B cell (primary cell): ENCODE measurements at regions not wholly inside any gene's neighbourhood (a gene's known extent, or its start where the extent isn't known, plus 50 kb on each side); places are given as distances from the start of the nearest gene placed in this dataset.

ENCODE experiments used
- ATAC-seq: fragments of 200-7000 bp; cut with Tn5 transposase; one replicate; pipeline ENCODE4 v1.10.0; 2021; ENCODE audit warnings: low read depth, mild to moderate bottlenecking, moderate number of reproducible peaks, moderate library complexity
- CTCF ChIA-PET: fragments of 350-600 bp; sonication (Branson Sonifier 250); formaldehyde crosslinking; loops from one replicate; lab custom pipeline; 2021; ENCODE audit warnings: antibody characterized with exemption, inconsistent platforms; lab: Charles Lee
- POLR2A ChIA-PET: fragments of 350-600 bp; sonication (Branson Sonifier 250); formaldehyde crosslinking; loops from one replicate; lab custom pipeline; 2021; ENCODE audit warnings: antibody characterized with exemption; lab: Charles Lee
- DNase-seq: peaks from one replicate; pipeline ENCODE4 v3.0.0; 2013
- H2AFZ ChIP-seq: 2 replicates; pipeline ENCODE4 v1.6.1; 2012; ENCODE audit warnings: mild to moderate bottlenecking, low read depth, low read length; ENCODE audit not compliant: insufficient read depth, poor library complexity, severe bottlenecking
- H3K27ac ChIP-seq, 2 donors: 1 replicate in 1 of 2; 2 replicates in 1 of 2; pipeline ENCODE4 v1.5.1; 2012 to 2013; ENCODE audit warnings: low read length in 2 of 2, mild to moderate bottlenecking in 2 of 2, moderate library complexity in 1 of 2
- H3K27me3 ChIP-seq, 4 experiments: fragments of 200-600 bp in 1 of 4; sonication (generic) in 1 of 4; replicated peaks in 1 of 4; 1 replicate in 2 of 4; 2 replicates in 2 of 4; pipeline versions ENCODE4 v1.6.1 to v1.7.0; 2013 to 2016; ENCODE audit warnings: low read length in 3 of 4, mild to moderate bottlenecking in 2 of 4, mixed read lengths in 1 of 4, moderate library complexity in 1 of 4; ENCODE audit not compliant: insufficient read depth in 4 of 4, control insufficient read depth in 3 of 4; ENCODE audit errors: control extremely low read depth in 1 of 4
- H3K36me3 ChIP-seq, 2 experiments: replicated peaks in 1 of 2; 1 replicate in 1 of 2; 2 replicates in 1 of 2; pipeline versions ENCODE4 v1.6.1 to v1.7.1; 2013; ENCODE audit warnings: low read length in 1 of 2; ENCODE audit not compliant: insufficient read depth in 2 of 2, control insufficient read depth in 1 of 2; ENCODE audit errors: control extremely low read depth in 1 of 2, extremely low read depth in 1 of 2
- H3K4me1 ChIP-seq, 2 donors: fragments of 200-600 bp in 1 of 2; sonication (generic) in 1 of 2; 1 replicate in 1 of 2; 2 replicates in 1 of 2; pipeline versions ENCODE4 v1.5.1 to v1.6.1; 2013 to 2017; ENCODE audit warnings: low read length in 2 of 2; ENCODE audit not compliant: control insufficient read depth in 2 of 2, insufficient read depth in 2 of 2
- H3K4me2 ChIP-seq: replicated peaks from 2 replicates; pipeline ENCODE3; 2012; ENCODE audit warnings: mild to moderate bottlenecking, low read depth, low read length; ENCODE audit not compliant: poor library complexity, severe bottlenecking
- H3K4me3 ChIP-seq, 5 experiments: fragments of 200-600 bp in 1 of 5; sonication (generic) in 1 of 5; 1 replicate in 3 of 5; 2 replicates in 2 of 5; pipeline versions ENCODE4 v1.5.1 to v1.7.0; 2011 to 2016; ENCODE audit warnings: low read length in 4 of 5, mild to moderate bottlenecking in 4 of 5, low read depth in 2 of 5, control low read depth in 1 of 5, moderate library complexity in 1 of 5; ENCODE audit not compliant: insufficient read depth in 1 of 5; ENCODE audit errors: control extremely low read depth in 1 of 5, extremely low read depth in 1 of 5
- H3K79me2 ChIP-seq: fragments of 200-600 bp; sonication (generic); one replicate; pipeline ENCODE4 v1.6.0; 2016; ENCODE audit warnings: low read length; ENCODE audit not compliant: control insufficient read depth, insufficient read depth
- H3K9ac ChIP-seq: fragments of 200-600 bp; sonication (generic); 2 replicates; pipeline ENCODE4 v1.6.1; 2017; ENCODE audit warnings: mild to moderate bottlenecking, low read length, moderate library complexity
- H3K9me3 ChIP-seq, 3 donors: one replicate each; pipeline versions ENCODE4 v1.6.1 to v1.7.1; 2013; ENCODE audit warnings: low read length in 2 of 3; ENCODE audit not compliant: control insufficient read depth in 2 of 3, insufficient read depth in 1 of 3; ENCODE audit errors: control extremely low read depth in 1 of 3
- H4K20me1 ChIP-seq: 2 replicates; pipeline ENCODE4 v1.6.0; 2012; ENCODE audit warnings: mild to moderate bottlenecking, low read length; ENCODE audit not compliant: insufficient read depth, control insufficient read depth, poor library complexity, severe bottlenecking
- H3K27ac Mint-ChIP-seq: one replicate; pipeline ENCODE4 v1.8.0; 2021; ENCODE audit warnings: mixed read lengths
- H3K27me3 Mint-ChIP-seq: one replicate; pipeline ENCODE4 v1.8.0; 2021; ENCODE audit warnings: mixed read lengths
- H3K4me1 Mint-ChIP-seq: one replicate; pipeline ENCODE4 v1.8.0; 2021; ENCODE audit warnings: mixed read lengths
- H3K4me3 Mint-ChIP-seq: one replicate; pipeline ENCODE4 v1.8.0; 2021; ENCODE audit warnings: mixed read lengths
- H3K9me3 Mint-ChIP-seq: one replicate; pipeline ENCODE4 v1.8.0; 2022; ENCODE audit warnings: mixed read lengths; ENCODE audit not compliant: insufficient read depth
- CTCF ChIP-seq: fragments of 200-600 bp; IDR thresholded peaks from one replicate; pipeline ENCODE4 v1.8.0; 2022; ENCODE audit warnings: antibody characterized with exemption, mild to moderate bottlenecking
- EZH2 ChIP-seq: IDR thresholded peaks from 2 replicates; pipeline ENCODE4 v1.6.1; 2012; ENCODE audit warnings: borderline replicate concordance, low read depth, mild to moderate bottlenecking, moderate library complexity, low read length; ENCODE audit not compliant: insufficient read depth, poor library complexity, severe bottlenecking
- WGBS: methylation state at CpG from one replicate; pipeline ENCODE4 v1.1.5; 2013; ENCODE audit warnings: missing lambda C conversion rate; ENCODE audit not compliant: insufficient coverage; 5-methylcytosine and 5-hydroxymethylcytosine counted together
- intact Hi-C: fragments of 100-400 bp; cut with micrococcal nuclease; formaldehyde crosslinking; loops from one replicate; pipeline ENCODE4 v1.10.0; 2022

GRCh38 chr14:97277711-97278110 is 480.5 kb downstream of the VRK1 start:
- H3K9me3 Mint-ChIP-seq, result peaks cover 2% of the 10 kb centered on the region
- H3K36me3 ChIP-seq, result no peaks in the 10 kb centered on the region
- WGBS, result 67% methylated on average over 7 of the region's 9 CpGs
- peaks cover 0 to 6% (median 2%) of the 10 kb centered on the region in 4 experiments for H3K27me3 ChIP-seq
- no peak overlapping the region for H2AFZ ChIP-seq
- ATAC-seq (no peak), DNase-seq (no peak)
- intact Hi-C loops, result no loop called here
- no peak overlapping the region for H3K4me2 ChIP-seq
- H3K79me2 ChIP-seq, result no peaks in the 10 kb centered on the region
- peaks cover 9% of the 10 kb centered on the region for H3K27me3 Mint-ChIP-seq
- H3K27ac Mint-ChIP-seq, result no peak overlapping the region
- H3K4me3 ChIP-seq, result no peak overlapping the region
- H3K27ac ChIP-seq, result no peak overlapping the region
- ChIA-PET POLR2A (no interaction called here), CTCF (no interaction called here)
- TF ChIP-seq CTCF (no peak), EZH2 (no peak)
- H3K4me1 Mint-ChIP-seq, result no peaks in the 10 kb centered on the region
- no peaks in the 10 kb centered on the region for H3K9me3 ChIP-seq
- no peaks in the 10 kb centered on the region for H3K4me1 ChIP-seq
- no peak overlapping the region for H3K9ac ChIP-seq
- no peak overlapping the region for H3K4me3 Mint-ChIP-seq
- H4K20me1 ChIP-seq, result no peaks in the 10 kb centered on the region

- Mint-ChIP-seq H3K9me3 (peaks cover 2% of the 10 kb centered on the region), H3K27ac (no peak overlapping the region), H3K27me3 (peaks cover 9% of the 10 kb centered on the region), H3K4me3 (no peak overlapping the region), H3K4me1 (no peaks in the 10 kb centered on the region)
- Histone ChIP-seq H3K4me1 (no peaks in the 10 kb centered on the region), H3K27ac (no peak overlapping the region), H3K4me3 (no peak overlapping the region), H4K20me1 (no peaks in the 10 kb centered on the region), H3K79me2 (no peaks in the 10 kb centered on the region), H3K27me3 (peaks cover 0 to 6% (median 0%) of the 10 kb centered on the region in 4 experiments), H3K4me2 (no peak overlapping the region), H3K9ac (no peak overlapping the region), H2AFZ (no peak overlapping the region), H3K36me3 (no peaks in the 10 kb centered on the region), H3K9me3 (no peaks in the 10 kb centered on the region)
- ChIA-PET POLR2A (no interaction called here), CTCF (no interaction called here)
- WGBS, result 89% methylated on average over 7 of the region's 10 CpGs
- ATAC-seq (no peak), DNase-seq (peak; percentile 6)
- intact Hi-C loops, result no loop called here
- TF ChIP-seq EZH2 (no peak), CTCF (no peak)
Observed at GRCh38 chr14:97280526-97280925, 483.3 kb downstream of the VRK1 start.
